ENCODE measurements at regions not wholly inside any gene's neighbourhood (a gene's known extent, or its start where the extent isn't known, plus 50 kb on each side); places are given as distances from the start of the nearest gene placed in this dataset.

DNA sequence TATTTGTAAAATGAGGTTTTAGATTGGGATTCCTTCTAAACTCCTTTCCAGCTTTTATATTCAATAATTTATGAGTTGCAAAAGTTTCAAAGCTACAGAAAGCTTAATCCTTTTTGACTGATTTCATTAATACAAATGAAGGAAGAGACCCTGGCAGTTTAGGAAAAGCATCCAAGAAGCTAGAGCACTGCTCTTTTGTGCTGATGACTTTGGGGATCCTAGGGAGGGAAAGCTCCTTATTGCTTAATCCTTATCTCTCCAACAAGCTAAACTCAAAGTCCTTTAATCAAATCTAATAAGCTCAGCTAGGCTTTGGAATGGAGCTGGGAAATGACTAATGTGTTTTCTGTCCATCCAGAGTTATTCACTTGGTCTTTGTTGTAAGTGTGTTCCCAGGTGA, 285.4 kb downstream of the ACTR3B start:
- Mint-ChIP-seq H3K36me3 (peaks cover 4% of the 10 kb centered on the region; the same call in 1 of the 2 replicates), H3K9me3 (peaks cover 5% of the 10 kb centered on the region)
- no peak for ATAC-seq

DNA sequence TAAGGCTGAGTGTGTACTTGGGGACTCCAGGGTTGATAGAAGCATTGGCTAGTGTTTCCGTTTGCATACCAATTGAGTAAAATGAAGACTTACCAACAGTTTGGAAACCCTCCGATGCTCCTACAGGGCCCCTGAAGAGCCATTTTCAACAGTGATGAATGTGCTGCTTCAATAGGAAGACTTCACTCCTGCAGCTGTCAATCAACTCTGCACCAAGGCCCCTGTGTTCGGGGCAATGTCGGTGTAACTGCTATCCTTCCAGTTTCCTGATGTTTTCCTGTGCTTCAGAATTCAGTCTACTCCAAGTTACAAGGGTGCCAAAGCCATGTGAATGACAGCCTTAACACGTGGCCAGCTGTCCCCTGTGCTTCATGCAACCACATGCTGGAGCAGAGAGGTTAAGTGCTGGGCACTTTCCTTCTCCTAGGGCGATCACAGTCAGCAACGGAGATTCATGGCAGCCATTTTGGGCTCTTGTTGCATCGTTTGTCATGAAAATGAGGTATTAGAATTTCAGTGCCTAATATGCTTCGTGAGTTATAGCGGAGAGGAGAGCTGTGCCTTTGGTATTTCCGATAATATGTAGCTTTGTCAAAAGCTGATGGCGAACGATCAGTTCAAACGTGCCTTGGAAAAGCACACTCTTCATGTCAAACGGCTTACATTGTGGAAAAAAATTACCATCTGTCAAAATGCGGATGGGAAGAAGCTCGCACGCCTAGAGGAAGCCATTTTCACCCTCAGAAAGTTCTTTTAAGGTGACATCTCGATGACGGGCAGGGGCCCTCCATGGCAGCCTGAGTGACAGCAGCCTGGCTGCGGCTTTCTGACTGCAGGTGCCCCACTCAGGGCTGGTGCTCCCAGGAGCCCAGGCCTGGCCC, 287.8 kb downstream of the ACTR3B start:
- H3K27me3 Mint-ChIP-seq (ENCODE audit: low read depth) = no peaks in the 10 kb centered on the region
- peaks cover 12% of the 10 kb centered on the region for H3K9me3 Mint-ChIP-seq
- TF ChIP-seq, protein P1, sequence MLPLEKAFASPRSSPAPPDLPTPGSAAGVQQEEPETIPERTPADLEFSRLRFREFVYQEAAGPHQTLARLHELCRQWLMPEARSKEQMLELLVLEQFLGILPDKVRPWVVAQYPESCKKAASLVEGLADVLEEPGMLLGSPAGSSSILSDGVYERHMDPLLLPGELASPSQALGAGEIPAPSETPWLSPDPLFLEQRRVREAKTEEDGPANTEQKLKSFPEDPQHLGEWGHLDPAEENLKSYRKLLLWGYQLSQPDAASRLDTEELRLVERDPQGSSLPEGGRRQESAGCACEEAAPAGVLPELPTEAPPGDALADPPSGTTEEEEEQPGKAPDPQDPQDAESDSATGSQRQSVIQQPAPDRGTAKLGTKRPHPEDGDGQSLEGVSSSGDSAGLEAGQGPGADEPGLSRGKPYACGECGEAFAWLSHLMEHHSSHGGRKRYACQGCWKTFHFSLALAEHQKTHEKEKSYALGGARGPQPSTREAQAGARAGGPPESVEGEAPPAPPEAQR (CRISPR knock-in tag; IDR thresholded peaks at IDR 0.05) = no peak
- no peak for TF ChIP-seq RELA (CRISPR knock-in tag; IDR thresholded peaks at IDR 0.05; ENCODE audit: borderline replicate concordance)
- TF ChIP-seq, protein P2, sequence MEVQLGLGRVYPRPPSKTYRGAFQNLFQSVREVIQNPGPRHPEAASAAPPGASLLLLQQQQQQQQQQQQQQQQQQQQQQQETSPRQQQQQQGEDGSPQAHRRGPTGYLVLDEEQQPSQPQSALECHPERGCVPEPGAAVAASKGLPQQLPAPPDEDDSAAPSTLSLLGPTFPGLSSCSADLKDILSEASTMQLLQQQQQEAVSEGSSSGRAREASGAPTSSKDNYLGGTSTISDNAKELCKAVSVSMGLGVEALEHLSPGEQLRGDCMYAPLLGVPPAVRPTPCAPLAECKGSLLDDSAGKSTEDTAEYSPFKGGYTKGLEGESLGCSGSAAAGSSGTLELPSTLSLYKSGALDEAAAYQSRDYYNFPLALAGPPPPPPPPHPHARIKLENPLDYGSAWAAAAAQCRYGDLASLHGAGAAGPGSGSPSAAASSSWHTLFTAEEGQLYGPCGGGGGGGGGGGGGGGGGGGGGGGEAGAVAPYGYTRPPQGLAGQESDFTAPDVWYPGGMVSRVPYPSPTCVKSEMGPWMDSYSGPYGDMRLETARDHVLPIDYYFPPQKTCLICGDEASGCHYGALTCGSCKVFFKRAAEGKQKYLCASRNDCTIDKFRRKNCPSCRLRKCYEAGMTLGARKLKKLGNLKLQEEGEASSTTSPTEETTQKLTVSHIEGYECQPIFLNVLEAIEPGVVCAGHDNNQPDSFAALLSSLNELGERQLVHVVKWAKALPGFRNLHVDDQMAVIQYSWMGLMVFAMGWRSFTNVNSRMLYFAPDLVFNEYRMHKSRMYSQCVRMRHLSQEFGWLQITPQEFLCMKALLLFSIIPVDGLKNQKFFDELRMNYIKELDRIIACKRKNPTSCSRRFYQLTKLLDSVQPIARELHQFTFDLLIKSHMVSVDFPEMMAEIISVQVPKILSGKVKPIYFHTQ (CRISPR knock-in tag; IDR thresholded peaks at IDR 0.05) = no peak
- TF ChIP-seq, protein P3, sequence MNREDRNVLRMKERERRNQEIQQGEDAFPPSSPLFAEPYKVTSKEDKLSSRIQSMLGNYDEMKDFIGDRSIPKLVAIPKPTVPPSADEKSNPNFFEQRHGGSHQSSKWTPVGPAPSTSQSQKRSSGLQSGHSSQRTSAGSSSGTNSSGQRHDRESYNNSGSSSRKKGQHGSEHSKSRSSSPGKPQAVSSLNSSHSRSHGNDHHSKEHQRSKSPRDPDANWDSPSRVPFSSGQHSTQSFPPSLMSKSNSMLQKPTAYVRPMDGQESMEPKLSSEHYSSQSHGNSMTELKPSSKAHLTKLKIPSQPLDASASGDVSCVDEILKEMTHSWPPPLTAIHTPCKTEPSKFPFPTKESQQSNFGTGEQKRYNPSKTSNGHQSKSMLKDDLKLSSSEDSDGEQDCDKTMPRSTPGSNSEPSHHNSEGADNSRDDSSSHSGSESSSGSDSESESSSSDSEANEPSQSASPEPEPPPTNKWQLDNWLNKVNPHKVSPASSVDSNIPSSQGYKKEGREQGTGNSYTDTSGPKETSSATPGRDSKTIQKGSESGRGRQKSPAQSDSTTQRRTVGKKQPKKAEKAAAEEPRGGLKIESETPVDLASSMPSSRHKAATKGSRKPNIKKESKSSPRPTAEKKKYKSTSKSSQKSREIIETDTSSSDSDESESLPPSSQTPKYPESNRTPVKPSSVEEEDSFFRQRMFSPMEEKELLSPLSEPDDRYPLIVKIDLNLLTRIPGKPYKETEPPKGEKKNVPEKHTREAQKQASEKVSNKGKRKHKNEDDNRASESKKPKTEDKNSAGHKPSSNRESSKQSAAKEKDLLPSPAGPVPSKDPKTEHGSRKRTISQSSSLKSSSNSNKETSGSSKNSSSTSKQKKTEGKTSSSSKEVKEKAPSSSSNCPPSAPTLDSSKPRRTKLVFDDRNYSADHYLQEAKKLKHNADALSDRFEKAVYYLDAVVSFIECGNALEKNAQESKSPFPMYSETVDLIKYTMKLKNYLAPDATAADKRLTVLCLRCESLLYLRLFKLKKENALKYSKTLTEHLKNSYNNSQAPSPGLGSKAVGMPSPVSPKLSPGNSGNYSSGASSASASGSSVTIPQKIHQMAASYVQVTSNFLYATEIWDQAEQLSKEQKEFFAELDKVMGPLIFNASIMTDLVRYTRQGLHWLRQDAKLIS (CRISPR knock-in tag; IDR thresholded peaks at IDR 0.05; ENCODE audit: borderline replicate concordance) = no peak
- TF ChIP-seq JUN (CRISPR knock-in tag; IDR thresholded peaks at IDR 0.05) = no peak
- TF ChIP-seq ZNF671 (CRISPR knock-in tag; IDR thresholded peaks at IDR 0.05) = no peak
- TF ChIP-seq, protein P4, sequence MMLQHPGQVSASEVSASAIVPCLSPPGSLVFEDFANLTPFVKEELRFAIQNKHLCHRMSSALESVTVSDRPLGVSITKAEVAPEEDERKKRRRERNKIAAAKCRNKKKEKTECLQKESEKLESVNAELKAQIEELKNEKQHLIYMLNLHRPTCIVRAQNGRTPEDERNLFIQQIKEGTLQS (CRISPR knock-in tag; conservative IDR thresholded peaks at IDR 0.05) = no peak
- TF ChIP-seq ZNF232 (CRISPR knock-in tag; IDR thresholded peaks at IDR 0.05) = no peak
- TF ChIP-seq SMAD3 (CRISPR knock-in tag; IDR thresholded peaks at IDR 0.05; ENCODE audit: borderline replicate concordance) = no peak
- TF ChIP-seq, protein P5, sequence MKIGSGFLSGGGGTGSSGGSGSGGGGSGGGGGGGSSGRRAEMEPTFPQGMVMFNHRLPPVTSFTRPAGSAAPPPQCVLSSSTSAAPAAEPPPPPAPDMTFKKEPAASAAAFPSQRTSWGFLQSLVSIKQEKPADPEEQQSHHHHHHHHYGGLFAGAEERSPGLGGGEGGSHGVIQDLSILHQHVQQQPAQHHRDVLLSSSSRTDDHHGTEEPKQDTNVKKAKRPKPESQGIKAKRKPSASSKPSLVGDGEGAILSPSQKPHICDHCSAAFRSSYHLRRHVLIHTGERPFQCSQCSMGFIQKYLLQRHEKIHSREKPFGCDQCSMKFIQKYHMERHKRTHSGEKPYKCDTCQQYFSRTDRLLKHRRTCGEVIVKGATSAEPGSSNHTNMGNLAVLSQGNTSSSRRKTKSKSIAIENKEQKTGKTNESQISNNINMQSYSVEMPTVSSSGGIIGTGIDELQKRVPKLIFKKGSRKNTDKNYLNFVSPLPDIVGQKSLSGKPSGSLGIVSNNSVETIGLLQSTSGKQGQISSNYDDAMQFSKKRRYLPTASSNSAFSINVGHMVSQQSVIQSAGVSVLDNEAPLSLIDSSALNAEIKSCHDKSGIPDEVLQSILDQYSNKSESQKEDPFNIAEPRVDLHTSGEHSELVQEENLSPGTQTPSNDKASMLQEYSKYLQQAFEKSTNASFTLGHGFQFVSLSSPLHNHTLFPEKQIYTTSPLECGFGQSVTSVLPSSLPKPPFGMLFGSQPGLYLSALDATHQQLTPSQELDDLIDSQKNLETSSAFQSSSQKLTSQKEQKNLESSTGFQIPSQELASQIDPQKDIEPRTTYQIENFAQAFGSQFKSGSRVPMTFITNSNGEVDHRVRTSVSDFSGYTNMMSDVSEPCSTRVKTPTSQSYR (CRISPR knock-in tag; IDR thresholded peaks at IDR 0.05) = no peak
- TF ChIP-seq ZNF219 (CRISPR knock-in tag; IDR thresholded peaks at IDR 0.05; ENCODE audit: borderline replicate concordance) = no peak
- H3K4me3 Mint-ChIP-seq = no peak overlapping the region
- ChIA-PET POLR2A (no interaction called here), CTCF (interaction anchor here (0.8 kb wide), 1 partner anchor 112 kb away, joined by 3 read pairs; no protein-coding TSS in a partner anchor)
- DNase-seq (ENCODE audit: low spot score) = no peak
- ATAC-seq = no peak
- H3K27ac Mint-ChIP-seq = no peak overlapping the region
- H3K36me3 Mint-ChIP-seq = peaks cover 4% of the 10 kb centered on the region; the same call in 1 of the 2 replicates
- H3K4me1 Mint-ChIP-seq = no peaks in the 10 kb centered on the region

More for the DNA sequence above, 285.4 kb downstream of the ACTR3B start:
- H3K4me1 Mint-ChIP-seq = no peaks in the 10 kb centered on the region
- TF ChIP-seq, protein P6, sequence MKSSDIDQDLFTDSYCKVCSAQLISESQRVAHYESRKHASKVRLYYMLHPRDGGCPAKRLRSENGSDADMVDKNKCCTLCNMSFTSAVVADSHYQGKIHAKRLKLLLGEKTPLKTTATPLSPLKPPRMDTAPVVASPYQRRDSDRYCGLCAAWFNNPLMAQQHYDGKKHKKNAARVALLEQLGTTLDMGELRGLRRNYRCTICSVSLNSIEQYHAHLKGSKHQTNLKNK (CRISPR knock-in tag; IDR thresholded peaks at IDR 0.05) = no peak
- no peaks in the 10 kb centered on the region; the same call in 1 of the 2 replicates for H3K27me3 Mint-ChIP-seq (ENCODE audit: low read depth)
- H3K27ac Mint-ChIP-seq = no peak overlapping the region
- DNase-seq (ENCODE audit: low spot score) = no peak
- CTCF ChIA-PET = interaction anchor here (1.9 kb wide), 1 partner anchor 85 kb away, joined by 4 read pairs; no protein-coding TSS in a partner anchor
- H3K4me3 Mint-ChIP-seq = no peak overlapping the region
- POLR2A ChIA-PET = interaction anchor here (0.7 kb wide), 1 partner anchor 11 kb away, joined by 3 read pairs; no protein-coding TSS in a partner anchor

All from WTC11 (cell line).